ENCODE measurements at regions not wholly inside any gene's neighbourhood (a gene's known extent, or its start where the extent isn't known, plus 50 kb on each side); places are given as distances from the start of the nearest gene placed in this dataset.
"Not testable (repeated sequence)": the region's sequence is repeated elsewhere in the genome, so short reads cannot be mapped to it uniquely, and the experiment has no call there.

DNA sequence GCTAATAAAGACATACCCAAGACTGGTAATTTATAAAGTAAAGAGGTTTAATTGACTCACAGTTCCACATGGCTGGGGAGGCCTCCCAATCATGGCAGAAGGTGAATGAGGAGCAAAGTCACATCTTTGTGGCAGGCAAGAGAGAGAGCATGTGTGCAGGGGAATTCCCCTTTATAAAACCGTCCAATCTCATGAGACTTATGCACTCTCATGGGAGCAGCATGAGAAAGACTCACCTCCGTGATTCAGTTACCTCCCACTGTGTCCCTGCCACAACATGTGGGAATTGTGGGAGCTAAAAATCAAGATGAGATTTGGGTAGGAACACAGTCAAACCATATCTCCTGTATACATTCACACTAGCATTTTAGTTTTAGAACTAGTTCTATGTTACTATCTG is 101.7 kb upstream of the NIPA1 start:
- DNase-seq = not testable (repeated sequence)

DNA sequence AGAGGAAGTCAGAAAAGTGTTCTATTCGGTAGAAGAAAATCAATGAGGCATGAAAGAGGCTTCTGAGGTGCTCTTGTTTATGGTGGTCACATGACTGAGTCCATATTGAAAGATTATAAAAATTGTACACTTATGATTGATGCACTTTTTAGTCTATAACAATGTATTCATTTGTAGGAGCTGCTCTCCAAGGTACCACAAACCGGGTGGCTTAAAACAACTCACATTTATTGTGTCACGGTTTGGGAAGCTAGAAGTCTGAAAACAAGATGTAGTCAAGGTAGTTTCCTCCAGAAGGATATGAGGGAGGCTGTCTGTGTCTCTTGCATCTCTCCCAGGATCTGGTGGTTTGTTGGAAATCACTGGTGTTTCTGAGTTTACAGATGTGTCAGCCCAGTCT is 86.6 kb upstream of the NIPA1 start:
- not testable (repeated sequence) for DNase-seq

DNA sequence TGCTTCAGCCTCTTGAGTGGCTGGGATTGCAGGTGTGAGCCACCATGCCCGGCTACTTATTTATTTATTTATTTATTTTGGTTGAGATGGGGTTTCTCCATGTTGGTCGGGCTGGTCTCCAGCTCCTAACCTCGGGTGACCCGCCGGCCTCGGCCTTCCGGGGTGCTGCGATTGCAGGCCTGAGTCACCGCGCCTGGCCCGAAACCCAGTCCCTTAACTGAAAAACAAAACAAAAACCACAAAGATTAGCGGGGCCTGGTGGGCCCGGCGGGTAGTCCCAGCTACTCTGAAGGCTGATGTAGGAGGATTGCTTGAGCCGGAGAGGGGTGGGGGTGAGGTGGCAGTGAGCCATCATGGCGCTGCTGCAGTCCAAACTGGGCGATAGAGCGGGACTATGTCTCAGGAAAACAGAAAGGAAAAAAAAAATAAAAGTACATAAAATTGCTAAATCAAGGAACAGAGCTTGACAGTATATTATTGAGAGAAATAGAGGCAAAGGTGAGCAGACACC is 75.6 kb upstream of the NIPA1 start:
- DNase-seq = not testable (repeated sequence)

DNA sequence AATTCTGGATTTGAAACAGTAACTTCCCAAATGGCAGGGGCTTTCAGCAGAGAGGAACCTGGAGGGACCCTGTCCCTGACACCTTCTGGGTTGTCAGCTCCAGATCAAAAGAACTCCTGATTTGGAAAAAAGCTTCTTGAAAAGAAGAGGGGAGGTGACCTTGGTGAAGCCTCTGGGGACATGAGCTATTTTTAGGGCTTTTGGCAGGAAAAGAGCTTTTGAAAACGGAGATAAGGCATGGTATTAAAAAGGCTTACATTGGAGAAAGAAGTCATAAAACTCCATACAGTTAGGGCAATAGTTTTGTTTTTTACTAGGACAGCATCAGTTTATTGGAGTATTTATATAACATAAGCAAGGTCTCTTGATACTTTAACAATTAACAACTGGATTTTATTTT is 72.5 kb upstream of the NIPA1 start:
- not testable (repeated sequence) for DNase-seq

DNA sequence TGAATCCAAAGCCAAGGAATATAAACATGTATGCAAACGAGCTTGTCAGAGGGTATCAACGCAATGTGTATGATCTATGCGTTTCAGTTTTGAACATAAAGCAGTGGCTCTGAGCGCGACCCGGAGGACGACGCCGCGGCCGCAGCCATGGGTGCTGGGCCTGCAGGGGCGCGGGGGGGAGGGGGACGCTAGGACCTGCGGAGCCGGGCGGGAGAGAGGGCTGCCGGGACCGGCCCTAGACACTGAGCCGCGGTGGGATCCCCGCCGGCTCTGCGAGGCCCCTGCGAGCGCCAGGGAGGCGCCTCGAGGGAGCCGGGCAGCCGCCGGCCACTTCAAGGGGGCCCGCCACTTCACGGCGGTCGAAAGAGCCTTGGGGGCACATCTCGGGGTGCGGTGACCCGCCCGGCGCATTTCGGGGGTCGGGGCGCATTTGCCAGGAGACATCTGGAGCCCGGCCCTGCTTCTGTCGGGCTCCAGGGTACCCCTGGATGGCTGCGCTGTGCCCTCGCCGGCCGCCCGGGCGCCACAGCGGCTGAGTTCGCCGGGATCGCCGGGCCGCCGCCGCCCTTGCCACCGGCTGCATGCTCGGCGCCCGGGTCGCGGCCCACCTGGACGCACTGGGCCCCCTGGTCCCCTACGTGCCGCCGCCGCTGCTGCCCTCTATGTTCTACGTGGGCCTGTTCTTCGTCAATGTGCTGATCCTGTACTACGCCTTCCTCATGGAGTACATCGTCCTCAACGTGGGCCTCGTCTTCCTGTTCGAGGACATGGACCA is 71.9 kb upstream of the NIPA1 start:
- DNase-seq = not testable (repeated sequence)

DNA sequence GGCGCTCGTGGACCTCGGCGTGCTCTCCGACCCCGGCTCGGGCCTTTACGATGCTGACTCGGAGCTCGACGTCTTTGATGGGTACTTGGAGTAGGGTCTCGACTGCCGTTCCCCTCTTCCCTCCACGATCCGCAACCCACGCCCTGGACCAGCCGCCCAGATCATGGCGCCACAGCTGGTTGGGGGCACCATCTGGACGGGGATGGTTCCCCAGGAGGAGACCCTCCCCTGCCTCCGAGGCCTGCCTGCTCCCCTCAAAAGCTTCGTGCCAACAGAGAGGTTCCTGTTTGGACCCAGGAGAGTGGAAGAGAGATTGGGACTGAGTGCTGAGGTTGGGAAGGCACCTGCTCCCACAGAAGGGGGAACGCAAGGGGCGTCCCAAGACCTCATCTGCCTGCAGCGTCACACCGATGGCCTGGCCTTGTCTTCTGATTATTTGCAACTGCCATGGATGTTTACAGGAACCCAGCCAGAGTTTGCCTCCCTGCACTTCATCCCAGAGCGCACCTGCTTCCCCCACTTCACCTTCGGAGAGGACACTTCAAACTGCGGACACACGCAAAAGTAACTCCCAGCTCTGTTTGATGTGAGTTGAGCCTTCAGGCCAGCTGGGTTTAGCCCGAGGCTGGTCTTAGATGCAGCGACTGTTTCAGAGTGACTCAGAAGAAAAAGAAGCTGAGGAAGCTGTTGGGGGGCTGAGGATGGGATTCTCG is 71.2 kb upstream of the NIPA1 start:
- DNase-seq = not testable (repeated sequence)

DNA sequence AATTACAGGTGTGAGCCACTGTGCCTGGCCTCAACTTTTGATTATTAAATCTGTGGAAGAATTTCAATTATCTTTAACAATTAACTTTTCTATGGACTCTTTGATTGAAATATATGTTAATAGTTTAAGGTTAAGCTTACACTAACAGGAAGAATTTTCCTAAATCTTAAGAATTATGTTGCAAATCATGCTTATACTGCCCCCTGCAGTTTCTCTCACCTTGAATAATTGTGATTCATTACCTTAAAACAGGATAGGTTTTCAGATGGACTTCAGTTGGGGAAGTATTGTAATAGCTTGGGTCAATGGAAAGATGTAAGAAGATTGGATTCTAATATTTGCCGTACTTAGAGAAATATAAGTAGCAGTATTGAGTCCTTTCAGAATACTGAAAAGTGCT is 66.5 kb upstream of the NIPA1 start:
- DNase-seq = not testable (repeated sequence)

DNA sequence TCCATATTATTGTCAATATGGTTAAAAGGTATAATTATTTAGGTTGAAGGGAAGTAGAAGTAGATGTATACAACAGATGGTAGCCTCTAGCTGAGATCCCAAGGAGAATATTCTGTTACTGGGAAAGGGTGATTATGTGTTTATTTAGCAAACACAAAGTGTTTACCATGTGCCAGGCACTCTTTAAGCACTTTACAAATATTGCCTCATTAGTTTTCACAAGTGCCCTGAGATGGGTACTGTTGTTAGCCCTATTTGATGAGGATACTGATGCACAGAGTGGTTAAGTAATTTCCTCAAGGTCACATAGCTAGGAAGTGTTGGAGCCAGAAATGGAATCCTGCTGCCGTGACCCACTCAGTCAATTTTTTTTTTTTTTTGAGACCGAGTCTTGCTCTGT is 60.3 kb upstream of the NIPA1 start:
- DNase-seq = not testable (repeated sequence)

DNA sequence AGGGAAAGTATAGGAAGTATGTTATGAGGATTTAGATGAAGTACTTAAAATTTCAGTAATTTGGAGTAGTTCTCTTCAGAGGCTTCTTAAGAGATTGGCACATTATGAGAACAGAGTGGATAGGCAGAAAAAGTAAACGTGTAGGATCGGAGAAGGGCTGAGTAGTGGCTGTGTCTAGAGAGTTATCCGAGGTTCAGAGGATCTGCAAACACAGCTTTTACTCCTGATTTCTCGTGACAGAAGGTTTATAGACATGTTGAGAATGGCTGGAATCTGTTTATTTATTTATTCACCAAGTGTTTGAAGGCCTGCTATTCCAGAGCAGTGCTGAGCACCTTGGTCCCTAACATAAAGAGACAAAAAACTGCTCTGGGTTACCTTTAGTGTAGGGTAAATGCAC is 51.4 kb upstream of the NIPA1 start:
- not testable (repeated sequence) for DNase-seq

DNA sequence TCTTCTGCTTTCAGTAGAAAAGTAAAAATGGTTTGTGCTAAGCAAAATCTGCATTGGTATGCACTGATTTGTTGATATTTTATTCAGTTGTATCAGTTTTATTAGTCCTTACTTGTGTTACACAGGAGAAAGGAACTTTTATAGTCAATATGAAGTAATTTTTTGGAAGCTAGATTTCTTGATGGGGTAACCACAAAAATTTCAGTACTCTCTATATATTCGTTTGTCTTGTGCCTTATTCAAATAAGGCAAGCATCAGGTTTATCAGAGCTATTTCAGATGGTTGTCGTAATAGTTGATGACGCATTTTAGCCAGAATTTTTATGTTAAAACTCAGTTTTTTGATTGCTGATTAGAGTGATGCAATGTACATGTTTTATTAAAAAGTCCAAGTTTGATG is 50.7 kb upstream of the NIPA1 start:
- no peak for DNase-seq

DNA sequence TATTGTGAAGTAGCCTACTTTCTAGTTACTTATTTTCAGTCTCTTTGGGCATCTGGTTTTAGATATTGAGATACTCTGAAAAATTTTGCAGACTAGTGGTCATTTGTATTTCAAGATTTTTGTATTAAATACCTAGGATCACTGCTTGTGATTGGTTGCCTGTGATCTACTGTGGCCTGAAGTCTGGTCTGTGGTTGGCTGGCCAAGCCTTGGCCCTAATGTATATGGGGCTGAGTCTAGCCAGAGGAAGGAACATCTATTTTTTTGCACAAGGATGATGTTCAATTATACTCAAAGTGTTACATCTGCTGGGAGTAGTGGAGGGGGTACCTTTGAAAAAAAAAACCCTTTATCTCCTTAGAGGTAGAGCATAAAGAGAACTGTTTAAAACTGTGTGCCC is 50.2 kb upstream of the NIPA1 start:
- not testable (repeated sequence) for DNase-seq
